Aorta (tissue), 5 donors: ENCODE measurements at regions not wholly inside any gene's neighbourhood (a gene's known extent, or its start where the extent isn't known, plus 50 kb on each side); places are given as distances from the start of the nearest gene placed in this dataset.
"Not testable (repeated sequence)": the region's sequence is repeated elsewhere in the genome, so short reads cannot be mapped to it uniquely, and the experiment has no call there.

Experiments
- ATAC-seq: fragments of 200-7000 bp; cut with Tn5 transposase; one replicate; pipeline ENCODE4 v1.9.1; 2022; ENCODE audit warnings: moderate library complexity; ENCODE audit not compliant: low FRiP score
- DNase-seq, 2 donors: peaks; one replicate each; pipeline ENCODE4 v3.0.0-alpha.2; 2020
- H3K27ac ChIP-seq, 2 donors: one replicate each; pipeline ENCODE4 v1.5.1; 2013; ENCODE audit warnings: low read length in 2 of 2, mild to moderate bottlenecking in 2 of 2, moderate library complexity in 2 of 2, control low read depth in 1 of 2, inconsistent platforms in 1 of 2, low read depth in 1 of 2
- H3K27me3 ChIP-seq, 2 donors: one replicate each; pipeline ENCODE4 v1.6.1; 2013; ENCODE audit warnings: control low read depth in 1 of 2, low read length in 1 of 2, mild to moderate bottlenecking in 1 of 2, moderate library complexity in 1 of 2; ENCODE audit not compliant: insufficient read depth in 2 of 2, control insufficient read depth in 1 of 2
- H3K36me3 ChIP-seq, 2 donors: one replicate each; pipeline ENCODE4 v1.6.1; 2013; ENCODE audit warnings: control low read depth in 1 of 2, low read length in 1 of 2, mild to moderate bottlenecking in 1 of 2; ENCODE audit not compliant: insufficient read depth in 2 of 2, control insufficient read depth in 1 of 2
- H3K4me1 ChIP-seq, 2 donors: one replicate each; pipeline ENCODE4 v1.6.1; 2013; ENCODE audit warnings: low read length in 2 of 2, control low read depth in 1 of 2, mild to moderate bottlenecking in 1 of 2, moderate library complexity in 1 of 2; ENCODE audit not compliant: insufficient read depth in 2 of 2, control insufficient read depth in 1 of 2
- H3K4me3 ChIP-seq, 2 donors: one replicate each; pipeline ENCODE4 v1.5.1; 2013; ENCODE audit warnings: low read length in 2 of 2, control low read depth in 1 of 2, mild to moderate bottlenecking in 1 of 2
- H3K9me3 ChIP-seq: one replicate; pipeline ENCODE4 v1.6.1; 2013; ENCODE audit warnings: mild to moderate bottlenecking, low read length; ENCODE audit not compliant: control insufficient read depth
- WGBS, 2 donors: extraction: QIAGEN DNeasy Blood & Tissue Kit; methylation state at CpG; one replicate each; pipeline ENCODE4 v1.1.7; 2013; 5-methylcytosine and 5-hydroxymethylcytosine counted together
- intact Hi-C, 2 donors: fragments of 100-400 bp; cut with DNase I; formaldehyde crosslinking; loops; one replicate each; pipeline versions ENCODE4 v1.14.2 to v1.15.0; 2022
- donor health status: healthy with polysubstance abuse.
- donor health status: Bipolar disorder and iron deficiency.
- donor health status: DM: no; HTN: no; CAD: no.
- donor health status: DM: no; HTN: no; CAD: no.
- donor health status: DM: yes; HTN: yes; CAD: no.

- no peaks in the 10 kb centered on the region for H3K4me1 ChIP-seq
- H3K36me3 ChIP-seq = no peaks in the 10 kb centered on the region
- WGBS, 2 donors = 64 to 81% methylated on average over 5 of the region's 5 CpGs
- no peak overlapping the region for H3K4me3 ChIP-seq
- H3K9me3 ChIP-seq = no peaks in the 10 kb centered on the region
- H3K27ac ChIP-seq = no peak overlapping the region
- ATAC-seq (no peak), DNase-seq (no peak)
- no peaks in the 10 kb centered on the region for H3K27me3 ChIP-seq
- intact Hi-C loops = no loop called here
Observed at GRCh38 chr4:96390404-96390803, 550.5 kb downstream of the PDHA2 start.

GRCh38 chr4:96395747-96396146, 555.9 kb downstream of the PDHA2 start:
- Histone ChIP-seq H3K27ac (no peak overlapping the region), H3K36me3 (no peaks in the 10 kb centered on the region), H3K4me1 (no peaks in the 10 kb centered on the region), H3K4me3 (no peak overlapping the region), H3K9me3 (no peaks in the 10 kb centered on the region), H3K27me3 (peaks cover 0 to 1% of the 10 kb centered on the region in 2 donors)
- DNase-seq (no peak), ATAC-seq (no peak)
- intact Hi-C loops = no loop called here

- no peaks in the 10 kb centered on the region for H3K4me1 ChIP-seq
- no peaks in the 10 kb centered on the region for H3K27me3 ChIP-seq
- intact Hi-C loops = no loop called here
- no peak for DNase-seq
- WGBS, 2 donors = 39 to 56% methylated on average over 3 of the region's 3 CpGs
- H3K27ac ChIP-seq = no peak overlapping the region
- no peak for ATAC-seq
- H3K9me3 ChIP-seq = no peaks in the 10 kb centered on the region
- no peaks in the 10 kb centered on the region for H3K36me3 ChIP-seq
- no peak overlapping the region for H3K4me3 ChIP-seq
Observed at GRCh38 chr4:96406742-96407141, 566.8 kb downstream of the PDHA2 start.

GRCh38 chr4:96407225-96407624, 567.3 kb downstream of the PDHA2 start:
- Histone ChIP-seq H3K36me3 (no peaks in the 10 kb centered on the region), H3K9me3 (no peaks in the 10 kb centered on the region), H3K27me3 (no peaks in the 10 kb centered on the region), H3K4me1 (no peaks in the 10 kb centered on the region), H3K27ac (no peak overlapping the region), H3K4me3 (no peak overlapping the region)
- 40 to 50% methylated on average over 4 of the region's 4 CpGs for WGBS, 2 donors
- DNase-seq (no peak), ATAC-seq (no peak)
- intact Hi-C loops = no loop called here

GRCh38 chr4:96407738-96408463, 568.0 kb downstream of the PDHA2 start:
- H3K27me3 ChIP-seq = no peaks in the 10 kb centered on the region
- 76 to 79% methylated on average over 5 of the region's 5 CpGs for WGBS, 2 donors
- intact Hi-C loops = no loop called here
- H3K9me3 ChIP-seq = no peaks in the 10 kb centered on the region
- H3K36me3 ChIP-seq = no peaks in the 10 kb centered on the region
- DNase-seq (no peak), ATAC-seq (no peak)
- no peak overlapping the region for H3K4me3 ChIP-seq
- H3K27ac ChIP-seq = no peak overlapping the region
- no peaks in the 10 kb centered on the region for H3K4me1 ChIP-seq

GRCh38 chr4:96414853-96415252, 575.0 kb downstream of the PDHA2 start:
- ATAC-seq, H3K36me3 ChIP-seq: not testable (repeated sequence)

GRCh38 chr4:96429657-96430056, 589.8 kb downstream of the PDHA2 start:
- intact Hi-C loops = no loop called here
- no peak for ATAC-seq
- no peak for DNase-seq

More at GRCh38 chr4:96414853-96415252, 575.0 kb downstream of the PDHA2 start:
- H3K27me3 ChIP-seq, intact Hi-C loops, H3K4me1 ChIP-seq, H3K27ac ChIP-seq, DNase-seq, H3K9me3 ChIP-seq, H3K4me3 ChIP-seq: not testable (repeated sequence)
- WGBS, 2 donors = 91 to 95% methylated on average over 19 to 21 of the region's 21 CpGs

GRCh38 chr4:96431094-96431493, 591.2 kb downstream of the PDHA2 start:
- no peak for ATAC-seq
- DNase-seq = no peak
- WGBS, 2 donors = 69 to 81% methylated on average over 2 of the region's 2 CpGs
- Histone ChIP-seq H3K9me3 (no peaks in the 10 kb centered on the region), H3K27me3 (no peaks in the 10 kb centered on the region), H3K27ac (no peak overlapping the region), H3K36me3 (no peaks in the 10 kb centered on the region), H3K4me1 (no peaks in the 10 kb centered on the region), H3K4me3 (no peak overlapping the region)
- intact Hi-C loops = no loop called here

More at GRCh38 chr4:96429657-96430056, 589.8 kb downstream of the PDHA2 start:
- Histone ChIP-seq H3K36me3 (no peaks in the 10 kb centered on the region), H3K9me3 (no peaks in the 10 kb centered on the region), H3K27ac (no peak overlapping the region), H3K27me3 (no peaks in the 10 kb centered on the region), H3K4me3 (no peak overlapping the region), H3K4me1 (no peaks in the 10 kb centered on the region)

GRCh38 chr4:96448315-96448872, 608.5 kb downstream of the PDHA2 start:
- intact Hi-C loops = no loop called here
- peaks cover 8% of the 10 kb centered on the region for H3K9me3 ChIP-seq

More at GRCh38 chr4:96448315-96448872, 608.5 kb downstream of the PDHA2 start:
- no peak overlapping the region for H3K4me3 ChIP-seq
- ATAC-seq (no peak), DNase-seq (no peak)
- no peak overlapping the region for H3K27ac ChIP-seq
- H3K27me3 ChIP-seq = peaks cover 0 to 1% of the 10 kb centered on the region in 2 donors
- WGBS, 2 donors = 71 to 82% methylated on average over 3 of the region's 3 CpGs
- H3K4me1 ChIP-seq = no peaks in the 10 kb centered on the region
- no peaks in the 10 kb centered on the region for H3K36me3 ChIP-seq
